HFFc6 (cell line): ENCODE measurements at regions not wholly inside any gene's neighbourhood (a gene's known extent, or its start where the extent isn't known, plus 50 kb on each side); places are given as distances from the start of the nearest gene placed in this dataset.

ENCODE experiments used
- DNase-seq: peaks from one replicate; pipeline ENCODE4 v3.0.0-alpha.2; 2018
- H3K27ac Mint-ChIP-seq: 2 replicates; pipeline ENCODE4 v1.8.0; 2020; ENCODE audit warnings: mild to moderate bottlenecking, mixed read lengths
- H3K27me3 Mint-ChIP-seq: 2 replicates; pipeline ENCODE4 v1.8.0; 2021; ENCODE audit warnings: mild to moderate bottlenecking, moderate library complexity, mixed read lengths; ENCODE audit not compliant: insufficient read depth
- H3K36me3 Mint-ChIP-seq: 2 replicates; pipeline ENCODE4 v1.8.0; 2021; ENCODE audit warnings: low read depth, mixed read lengths
- H3K4me1 Mint-ChIP-seq: 2 replicates; pipeline ENCODE4 v1.8.0; 2020; ENCODE audit warnings: low read depth, mixed read lengths
- H3K4me3 Mint-ChIP-seq: 2 replicates; pipeline ENCODE4 v1.8.0; 2020; ENCODE audit warnings: mild to moderate bottlenecking, moderate library complexity, mixed read lengths
- H3K9me3 Mint-ChIP-seq: 2 replicates; pipeline ENCODE4 v1.8.0; 2020; ENCODE audit warnings: mild to moderate bottlenecking, mixed read lengths
- TF ChIP-seq, protein P1 (sequence below): fragments of 200-600 bp; sonication (generic); IDR thresholded peaks from 2 replicates; pipeline ENCODE4 v1.5.0; 2021; ENCODE audit warnings: antibody characterized with exemption, mild to moderate bottlenecking

GRCh38 chr3:189537135-189537534, 94.1 kb upstream of the TP63 start:
- Mint-ChIP-seq H3K4me1 (no peaks in the 10 kb centered on the region), H3K4me3 (no peak overlapping the region), H3K36me3 (no peaks in the 10 kb centered on the region), H3K27ac (no peak overlapping the region), H3K27me3 (peaks cover 2% of the 10 kb centered on the region; the same call in 1 of the 2 replicates), H3K9me3 (peaks cover 17% of the 10 kb centered on the region)
- TF ChIP-seq, protein P1, sequence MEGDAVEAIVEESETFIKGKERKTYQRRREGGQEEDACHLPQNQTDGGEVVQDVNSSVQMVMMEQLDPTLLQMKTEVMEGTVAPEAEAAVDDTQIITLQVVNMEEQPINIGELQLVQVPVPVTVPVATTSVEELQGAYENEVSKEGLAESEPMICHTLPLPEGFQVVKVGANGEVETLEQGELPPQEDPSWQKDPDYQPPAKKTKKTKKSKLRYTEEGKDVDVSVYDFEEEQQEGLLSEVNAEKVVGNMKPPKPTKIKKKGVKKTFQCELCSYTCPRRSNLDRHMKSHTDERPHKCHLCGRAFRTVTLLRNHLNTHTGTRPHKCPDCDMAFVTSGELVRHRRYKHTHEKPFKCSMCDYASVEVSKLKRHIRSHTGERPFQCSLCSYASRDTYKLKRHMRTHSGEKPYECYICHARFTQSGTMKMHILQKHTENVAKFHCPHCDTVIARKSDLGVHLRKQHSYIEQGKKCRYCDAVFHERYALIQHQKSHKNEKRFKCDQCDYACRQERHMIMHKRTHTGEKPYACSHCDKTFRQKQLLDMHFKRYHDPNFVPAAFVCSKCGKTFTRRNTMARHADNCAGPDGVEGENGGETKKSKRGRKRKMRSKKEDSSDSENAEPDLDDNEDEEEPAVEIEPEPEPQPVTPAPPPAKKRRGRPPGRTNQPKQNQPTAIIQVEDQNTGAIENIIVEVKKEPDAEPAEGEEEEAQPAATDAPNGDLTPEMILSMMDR: no peak
- no peak for DNase-seq

- Mint-ChIP-seq H3K4me3 (no peak overlapping the region), H3K36me3 (no peaks in the 10 kb centered on the region), H3K9me3 (peaks cover 27% of the 10 kb centered on the region), H3K4me1 (no peaks in the 10 kb centered on the region), H3K27ac (no peak overlapping the region), H3K27me3 (peaks cover 1% of the 10 kb centered on the region; the same call in 1 of the 2 replicates)
- DNase-seq: no peak
- TF ChIP-seq, protein P1: no peak
Measured at GRCh38 chr3:189547448-189547847, 83.7 kb upstream of the TP63 start.

DNA sequence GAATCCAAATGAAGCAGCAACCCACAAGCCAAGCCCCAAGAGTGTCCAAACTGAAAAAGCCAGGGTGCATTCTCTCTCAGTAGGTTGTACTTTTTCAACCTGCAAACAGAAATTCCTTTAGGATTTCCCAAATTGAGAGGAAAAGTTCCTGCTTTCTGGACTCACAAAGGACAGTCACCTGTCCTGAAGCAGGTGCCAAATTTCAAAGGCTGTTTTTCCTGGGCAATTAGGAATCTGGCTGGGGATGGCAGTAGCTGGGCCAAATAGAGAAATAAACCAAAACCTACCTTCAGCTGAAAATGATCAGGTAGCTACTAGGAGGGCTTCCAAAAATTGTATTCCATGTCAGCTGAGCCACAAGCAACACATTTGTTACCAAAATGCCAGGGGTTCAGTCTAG, 83.1 kb upstream of the TP63 start:
- H3K9me3 Mint-ChIP-seq: peaks cover 27% of the 10 kb centered on the region
- H3K4me1 Mint-ChIP-seq: no peaks in the 10 kb centered on the region
- TF ChIP-seq, protein P1: no peak
- peaks cover 1% of the 10 kb centered on the region; the same call in 1 of the 2 replicates for H3K27me3 Mint-ChIP-seq
- DNase-seq: no peak
- H3K4me3 Mint-ChIP-seq: no peak overlapping the region
- H3K36me3 Mint-ChIP-seq: no peaks in the 10 kb centered on the region
- no peak overlapping the region for H3K27ac Mint-ChIP-seq

DNA sequence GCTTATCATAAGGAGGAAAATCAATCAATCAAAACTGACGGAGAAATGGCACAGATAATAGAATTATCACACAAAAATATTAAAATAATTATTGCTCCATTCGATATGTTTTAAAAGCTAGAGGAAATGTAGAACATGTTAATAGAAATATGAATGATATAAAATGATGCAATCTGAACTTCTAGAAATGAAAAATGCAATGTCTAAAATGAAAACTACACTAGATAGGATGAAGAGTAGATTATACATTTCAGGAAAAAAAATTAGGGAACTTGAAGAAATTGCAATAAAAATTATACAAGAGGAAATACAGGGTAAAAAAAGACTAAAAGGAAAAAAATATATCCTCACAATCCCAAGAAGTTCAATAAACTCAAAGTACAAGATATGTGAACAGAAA, 80.2 kb upstream of the TP63 start:
- Mint-ChIP-seq H3K36me3 (no peaks in the 10 kb centered on the region), H3K27ac (no peak overlapping the region), H3K4me3 (no peak overlapping the region), H3K27me3 (peaks cover 1% of the 10 kb centered on the region; the same call in 1 of the 2 replicates), H3K4me1 (no peaks in the 10 kb centered on the region), H3K9me3 (peaks cover 29% of the 10 kb centered on the region)
- TF ChIP-seq, protein P1: no peak
- DNase-seq: no peak

- H3K36me3 Mint-ChIP-seq: no peaks in the 10 kb centered on the region
- H3K9me3 Mint-ChIP-seq: peaks cover 35% of the 10 kb centered on the region
- no peak overlapping the region for H3K4me3 Mint-ChIP-seq
- DNase-seq: no peak
- H3K4me1 Mint-ChIP-seq: no peaks in the 10 kb centered on the region
- H3K27me3 Mint-ChIP-seq: no peaks in the 10 kb centered on the region
- H3K27ac Mint-ChIP-seq: no peak overlapping the region
- TF ChIP-seq, protein P1: no peak
Measured at GRCh38 chr3:189554868-189555557, 76.2 kb upstream of the TP63 start.
